A549 (cell line): ENCODE measurements at regions not wholly inside any gene's neighbourhood (a gene's known extent, or its start where the extent isn't known, plus 50 kb on each side); places are given as distances from the start of the nearest gene placed in this dataset.

ENCODE experiments used
- ATAC-seq, 2 experiments: fragments of 200-7000 bp in 1 of 2; fragments of >200 bp in 1 of 2; cut with Nextera tagmentation in 1 of 2; cut with Tn5 transposase in 1 of 2; 3 replicates each; pipeline versions ENCODE4 v1.8.0 to v1.9.1; 2018 to 2020; ENCODE audit warnings: mild to moderate bottlenecking in 1 of 2, moderate library complexity in 1 of 2
- CTCF ChIA-PET: fragments of 300-600 bp; sonication (Branson Sonifier 250); formaldehyde crosslinking; extraction: SDS; loops from one replicate; lab custom pipeline; 2021; ENCODE audit warnings: antibody characterized with exemption, inconsistent platforms; lab: Yijun Ruan, JAX
- POLR2A ChIA-PET: fragments of 350-600 bp; formaldehyde crosslinking; extraction: SDS; loops from one replicate; lab custom pipeline; 2021; ENCODE audit warnings: antibody characterized with exemption, inconsistent platforms; lab: Yijun Ruan, JAX
- DNase-seq, 2 experiments: peaks; one replicate each; pipeline versions ENCODE4 v3.0.0 to v3.0.0-alpha.2; 2011 to 2016; ENCODE audit warnings: low read depth in 1 of 2, low spot score in 1 of 2
- FAIRE-seq: peaks from 2 replicates; lab custom pipeline; 2011; peaks lifted over from hg19 to GRCh38; lab: Jason Lieb, UNC
- H3K27ac ChIP-seq, 2 experiments: fragments of >200 bp; sonication (Bioruptor Twin); formaldehyde crosslinking; 3 replicates each; pipeline ENCODE4 v1.5.1; 2016 to 2017
- H3K4me1 ChIP-seq: fragments of >200 bp; sonication (Bioruptor Twin); formaldehyde crosslinking; 3 replicates; pipeline ENCODE4 v1.6.1; 2016
- H3K4me2 ChIP-seq: fragments of >200 bp; sonication (Bioruptor Twin); formaldehyde crosslinking; 3 replicates; pipeline ENCODE4 v1.6.1; 2016
- H3K4me3 ChIP-seq: fragments of >200 bp; sonication (Bioruptor Twin); formaldehyde crosslinking; 3 replicates; pipeline ENCODE4 v1.5.1; 2016
- H3K9me3 ChIP-seq: fragments of >200 bp; sonication (Bioruptor Twin); formaldehyde crosslinking; 3 replicates; pipeline ENCODE4 v1.6.1; 2016
- ATOH8 ChIP-seq: fragments of 250-450 bp; sonication (Bioruptor Pico); IDR thresholded peaks from 2 replicates; pipeline ENCODE4 v1.5.0; 2020; ENCODE audit warnings: low read depth, mild to moderate bottlenecking, moderate library complexity
- BHLHE40 ChIP-seq: IDR thresholded peaks from 2 replicates; pipeline ENCODE4 v1.6.1; 2012; ENCODE audit warnings: low read depth, low read length, inconsistent platforms
- EHF ChIP-seq: fragments of 250-450 bp; sonication (Bioruptor Pico); IDR thresholded peaks from 2 replicates; pipeline ENCODE4 v1.5.0; 2020; ENCODE audit warnings: mild to moderate bottlenecking
- EP300 ChIP-seq, 2 experiments: fragments of >200 bp; sonication (Bioruptor Twin); formaldehyde crosslinking; IDR thresholded peaks; 2 replicates in 1 of 2; 3 replicates in 1 of 2; pipeline ENCODE4 v1.6.1; 2016 to 2017
- ESRRA ChIP-seq: fragments of 150-350 bp; IDR thresholded peaks from 2 replicates; pipeline ENCODE4 v1.6.1; 2014; ENCODE audit warnings: mild to moderate bottlenecking, low read length, borderline replicate concordance
- FOSL2 ChIP-seq, 2 experiments: fragments of 450-650 bp in 1 of 2; fragments of >200 bp in 1 of 2; sonication (Bioruptor Twin) in 1 of 2; formaldehyde crosslinking; IDR thresholded peaks; 2 replicates each; pipeline versions ENCODE4 v1.5.0 to v1.6.1; 2016 to 2020; ENCODE audit warnings: mild to moderate bottlenecking in 1 of 2, moderate library complexity in 1 of 2
- GATA3 ChIP-seq: IDR thresholded peaks from 2 replicates; pipeline ENCODE4 v1.6.1; 2012; ENCODE audit warnings: borderline replicate concordance
- HEYL ChIP-seq: fragments of 250-450 bp; sonication (Bioruptor Pico); IDR thresholded peaks from 2 replicates; pipeline ENCODE4 v1.8.0; 2021; ENCODE audit warnings: mild to moderate bottlenecking, moderate library complexity
- HOXA7 ChIP-seq: fragments of 250-450 bp; sonication (Bioruptor Pico); IDR thresholded peaks from 2 replicates; pipeline ENCODE4 v1.5.0; 2020; ENCODE audit warnings: mild to moderate bottlenecking, moderate library complexity
- HOXB5 ChIP-seq: fragments of 250-450 bp; sonication (Bioruptor Pico); IDR thresholded peaks from 2 replicates; pipeline ENCODE4 v1.5.0; 2020; ENCODE audit warnings: mild to moderate bottlenecking, moderate library complexity
- KDM1A ChIP-seq: fragments of 200-600 bp; sonication (generic); IDR thresholded peaks from 2 replicates; pipeline ENCODE4 v1.6.1; 2016; ENCODE audit warnings: low read depth, mild to moderate bottlenecking
- MYC ChIP-seq: IDR thresholded peaks from 2 replicates; pipeline ENCODE4 v1.6.1; 2012; ENCODE audit warnings: mild to moderate bottlenecking, inconsistent platforms, low read length, improper control_type of control experiment, borderline replicate concordance
- POLR2AphosphoS2 ChIP-seq: conservative IDR thresholded peaks from 2 replicates; pipeline ENCODE4 v1.6.1; 2012; ENCODE audit warnings: low read length, improper control_type of control experiment, inconsistent platforms
- RARB ChIP-seq: fragments of 250-450 bp; sonication (Bioruptor Pico); IDR thresholded peaks from 2 replicates; pipeline ENCODE4 v1.8.0; 2021; ENCODE audit warnings: mild to moderate bottlenecking, moderate library complexity
- RNF2 ChIP-seq: fragments of 200-600 bp; sonication (generic); IDR thresholded peaks from 2 replicates; pipeline ENCODE4 v1.6.1; 2016; ENCODE audit warnings: low read depth, mild to moderate bottlenecking, antibody characterized with exemption, moderate library complexity, borderline replicate concordance
- SMC3 ChIP-seq: fragments of >200 bp; sonication (Bioruptor Twin); formaldehyde crosslinking; IDR thresholded peaks from 3 replicates; pipeline ENCODE4 v1.6.1; 2018; ENCODE audit warnings: inconsistent platforms
- SREBF2 ChIP-seq: fragments of 450-650 bp; IDR thresholded peaks from 2 replicates; pipeline ENCODE4 v1.6.1; 2014; ENCODE audit warnings: mild to moderate bottlenecking, moderate library complexity
- ZFP36 ChIP-seq: fragments of 450-650 bp; IDR thresholded peaks from 2 replicates; pipeline ENCODE4 v1.6.1; 2014; ENCODE audit warnings: borderline replicate concordance; ENCODE audit not compliant: partially characterized antibody
- WGBS: methylation state at CpG from one replicate; pipeline ENCODE4 v1.1.6; 2017; ENCODE audit errors: missing lambda C conversion rate; 5-methylcytosine and 5-hydroxymethylcytosine counted together
- TF ChIP-seq, protein P1 (sequence below): fragments of 200-600 bp; sonication (generic); IDR thresholded peaks from 2 replicates; pipeline ENCODE4 v1.6.1; 2016; ENCODE audit warnings: antibody characterized with exemption, mild to moderate bottlenecking, moderate library complexity
- TF ChIP-seq, protein P2 (sequence below): IDR thresholded peaks from 2 replicates; pipeline ENCODE4 v1.6.1; 2012
- TF ChIP-seq, protein P3 (sequence below): fragments of 250-450 bp; sonication (Bioruptor Pico); IDR thresholded peaks from 2 replicates; pipeline ENCODE4 v1.5.0; 2021; ENCODE audit warnings: mild to moderate bottlenecking, moderate library complexity, borderline replicate concordance

DNA sequence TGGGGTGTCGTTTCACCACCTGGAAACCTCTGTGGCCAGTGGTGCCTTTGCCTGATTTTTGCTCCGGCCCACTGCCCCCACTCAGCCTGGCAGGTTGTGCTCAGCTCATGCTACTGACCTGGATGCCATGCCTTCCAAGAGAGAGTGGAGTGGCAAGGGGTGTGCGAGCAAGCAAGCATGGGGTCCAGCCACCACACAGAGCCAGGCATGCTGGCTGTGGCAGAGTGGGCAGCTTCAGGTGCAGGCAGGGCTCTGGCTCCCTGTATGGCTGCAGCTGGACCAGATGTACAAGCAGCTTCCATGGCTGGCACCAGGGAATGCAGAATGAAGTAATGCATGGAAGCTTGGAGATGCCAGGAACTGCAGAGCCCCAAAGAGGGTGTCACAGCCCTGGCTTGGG, 620.5 kb upstream of the SETBP1 start:
- ChIA-PET CTCF (no interaction called here), POLR2A (no interaction called here)
- TF ChIP-seq, protein P1, sequence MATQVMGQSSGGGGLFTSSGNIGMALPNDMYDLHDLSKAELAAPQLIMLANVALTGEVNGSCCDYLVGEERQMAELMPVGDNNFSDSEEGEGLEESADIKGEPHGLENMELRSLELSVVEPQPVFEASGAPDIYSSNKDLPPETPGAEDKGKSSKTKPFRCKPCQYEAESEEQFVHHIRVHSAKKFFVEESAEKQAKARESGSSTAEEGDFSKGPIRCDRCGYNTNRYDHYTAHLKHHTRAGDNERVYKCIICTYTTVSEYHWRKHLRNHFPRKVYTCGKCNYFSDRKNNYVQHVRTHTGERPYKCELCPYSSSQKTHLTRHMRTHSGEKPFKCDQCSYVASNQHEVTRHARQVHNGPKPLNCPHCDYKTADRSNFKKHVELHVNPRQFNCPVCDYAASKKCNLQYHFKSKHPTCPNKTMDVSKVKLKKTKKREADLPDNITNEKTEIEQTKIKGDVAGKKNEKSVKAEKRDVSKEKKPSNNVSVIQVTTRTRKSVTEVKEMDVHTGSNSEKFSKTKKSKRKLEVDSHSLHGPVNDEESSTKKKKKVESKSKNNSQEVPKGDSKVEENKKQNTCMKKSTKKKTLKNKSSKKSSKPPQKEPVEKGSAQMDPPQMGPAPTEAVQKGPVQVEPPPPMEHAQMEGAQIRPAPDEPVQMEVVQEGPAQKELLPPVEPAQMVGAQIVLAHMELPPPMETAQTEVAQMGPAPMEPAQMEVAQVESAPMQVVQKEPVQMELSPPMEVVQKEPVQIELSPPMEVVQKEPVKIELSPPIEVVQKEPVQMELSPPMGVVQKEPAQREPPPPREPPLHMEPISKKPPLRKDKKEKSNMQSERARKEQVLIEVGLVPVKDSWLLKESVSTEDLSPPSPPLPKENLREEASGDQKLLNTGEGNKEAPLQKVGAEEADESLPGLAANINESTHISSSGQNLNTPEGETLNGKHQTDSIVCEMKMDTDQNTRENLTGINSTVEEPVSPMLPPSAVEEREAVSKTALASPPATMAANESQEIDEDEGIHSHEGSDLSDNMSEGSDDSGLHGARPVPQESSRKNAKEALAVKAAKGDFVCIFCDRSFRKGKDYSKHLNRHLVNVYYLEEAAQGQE, result no peak
- TF ChIP-seq GATA3 (no peak), ZFP36 (no peak), RNF2 (no peak), KDM1A (no peak), FOSL2 (IDR thresholded peaks at IDR 0.05) (no peak), FOSL2 (CRISPR knock-in tag; IDR thresholded peaks at IDR 0.05) (no peak), EHF (CRISPR knock-in tag) (no peak)
- TF ChIP-seq, protein P2, sequence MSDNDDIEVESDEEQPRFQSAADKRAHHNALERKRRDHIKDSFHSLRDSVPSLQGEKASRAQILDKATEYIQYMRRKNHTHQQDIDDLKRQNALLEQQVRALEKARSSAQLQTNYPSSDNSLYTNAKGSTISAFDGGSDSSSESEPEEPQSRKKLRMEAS, result no peak
- TF ChIP-seq, protein P3, sequence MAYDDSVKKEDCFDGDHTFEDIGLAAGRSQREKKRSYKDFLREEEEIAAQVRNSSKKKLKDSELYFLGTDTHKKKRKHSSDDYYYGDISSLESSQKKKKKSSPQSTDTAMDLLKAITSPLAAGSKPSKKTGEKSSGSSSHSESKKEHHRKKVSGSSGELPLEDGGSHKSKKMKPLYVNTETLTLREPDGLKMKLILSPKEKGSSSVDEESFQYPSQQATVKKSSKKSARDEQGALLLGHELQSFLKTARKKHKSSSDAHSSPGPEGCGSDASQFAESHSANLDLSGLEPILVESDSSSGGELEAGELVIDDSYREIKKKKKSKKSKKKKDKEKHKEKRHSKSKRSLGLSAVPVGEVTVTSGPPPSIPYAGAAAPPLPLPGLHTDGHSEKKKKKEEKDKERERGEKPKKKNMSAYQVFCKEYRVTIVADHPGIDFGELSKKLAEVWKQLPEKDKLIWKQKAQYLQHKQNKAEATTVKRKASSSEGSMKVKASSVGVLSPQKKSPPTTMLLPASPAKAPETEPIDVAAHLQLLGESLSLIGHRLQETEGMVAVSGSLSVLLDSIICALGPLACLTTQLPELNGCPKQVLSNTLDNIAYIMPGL (CRISPR knock-in tag), result no peak
- H3K4me1 ChIP-seq, result no peaks in the 10 kb centered on the region
- no peaks in the 10 kb centered on the region for H3K9me3 ChIP-seq
- no peak for DNase-seq
- H3K4me2 ChIP-seq, result no peak overlapping the region
- FAIRE-seq, result no peak
- no peak for ATAC-seq
- 6% methylated on average over 2 of the region's 3 CpGs for WGBS
- no peak overlapping the region for H3K4me3 ChIP-seq
- H3K27ac ChIP-seq, result no peak overlapping the region

DNA sequence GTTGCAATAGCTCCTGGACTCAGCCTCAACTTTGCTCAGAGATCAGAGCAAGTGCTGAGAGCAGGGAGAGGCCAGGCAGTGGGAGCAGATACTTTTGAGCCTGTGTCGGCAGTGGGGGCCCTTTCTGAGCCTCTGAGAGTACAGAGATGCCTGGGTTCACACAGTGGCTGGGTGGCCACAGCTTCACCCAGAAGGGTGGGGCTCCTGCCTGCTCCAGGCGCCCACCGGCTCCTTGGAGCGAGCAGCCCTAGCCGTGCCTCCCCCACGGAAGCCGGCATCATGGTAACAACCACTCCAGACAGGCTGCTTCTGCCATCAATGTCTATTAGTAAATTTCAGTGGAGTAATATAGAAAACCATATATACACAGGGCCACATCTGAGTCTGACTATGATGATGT, 619.2 kb upstream of the SETBP1 start:
- FAIRE-seq (no peak), ATAC-seq (no peak)
- POLR2A ChIA-PET, result no interaction called here
- Histone ChIP-seq H3K4me2 (no peak overlapping the region), H3K4me3 (no peak overlapping the region)
- TF ChIP-seq FOSL2 (IDR thresholded peaks at IDR 0.05) (no peak), FOSL2 (CRISPR knock-in tag; IDR thresholded peaks at IDR 0.05) (no peak), HOXA7 (CRISPR knock-in tag) (no peak), SREBF2 (no peak), SMC3 (no peak), POLR2AphosphoS2 (no peak), ATOH8 (CRISPR knock-in tag) (no peak), GATA3 (no peak), HOXB5 (CRISPR knock-in tag) (no peak), RARB (CRISPR knock-in tag) (no peak), MYC (no peak), HEYL (no peak), EP300 (IDR thresholded peaks at IDR 0.05) (no peak), ESRRA (no peak), BHLHE40 (no peak)
- TF ChIP-seq, all 56 proteins: peak for 0
- Histone ChIP-seq H3K4me1 (no peaks in the 10 kb centered on the region), H3K9me3 (no peaks in the 10 kb centered on the region), H3K27ac (no peak overlapping the region)
- DNase-seq, result no peak
- 40% methylated on average over 1 of the region's 7 CpGs for WGBS
- CTCF ChIA-PET, result no interaction called here
